KMS-11 (cell line): ENCODE measurements at regions not wholly inside any gene's neighbourhood (a gene's known extent, or its start where the extent isn't known, plus 50 kb on each side); places are given as distances from the start of the nearest gene placed in this dataset.

ENCODE experiments used
- H2AFZ ChIP-seq: fragments of 200-600 bp; sonication (generic); 2 replicates; pipeline ENCODE4 v1.6.1; 2016; ENCODE audit warnings: antibody characterized with exemption, mixed run types, low read depth
- H3K27ac ChIP-seq: fragments of 200-600 bp; sonication (generic); 2 replicates; pipeline ENCODE4 v1.6.1; 2016; ENCODE audit warnings: mild to moderate bottlenecking, mixed run types
- H3K27me3 ChIP-seq: fragments of 200-600 bp; sonication (generic); 2 replicates; pipeline ENCODE4 v1.6.1; 2017; ENCODE audit warnings: mild to moderate bottlenecking, low read depth, mixed run types, moderate library complexity; ENCODE audit not compliant: insufficient read depth
- H3K36me3 ChIP-seq: fragments of 200-600 bp; sonication (generic); 2 replicates; pipeline ENCODE4 v1.6.1; 2017; ENCODE audit warnings: mild to moderate bottlenecking, mixed run types; ENCODE audit not compliant: insufficient read depth
- H3K4me1 ChIP-seq: fragments of 200-600 bp; sonication (generic); 2 replicates; pipeline ENCODE4 v1.6.1; 2016; ENCODE audit warnings: mild to moderate bottlenecking, low read depth, mixed run types; ENCODE audit not compliant: poor library complexity, severe bottlenecking
- H3K4me2 ChIP-seq: fragments of 200-600 bp; sonication (generic); 2 replicates; pipeline ENCODE4 v1.7.0; 2016; ENCODE audit warnings: mild to moderate bottlenecking, mixed run types
- H3K4me3 ChIP-seq: fragments of 200-600 bp; sonication (generic); IDR thresholded peaks from 2 replicates; pipeline ENCODE4 v1.6.1; 2017; ENCODE audit warnings: low read depth, low read length, mixed read lengths; ENCODE audit not compliant: insufficient read depth
- H3K79me2 ChIP-seq: fragments of 200-600 bp; sonication (generic); 2 replicates; pipeline ENCODE4 v1.6.1; 2016; ENCODE audit warnings: low read depth, mixed run types; ENCODE audit not compliant: insufficient read depth
- H3K9ac ChIP-seq: fragments of 200-600 bp; sonication (generic); 2 replicates; pipeline ENCODE4 v1.6.1; 2016; ENCODE audit warnings: mild to moderate bottlenecking, mixed run types
- H4K20me1 ChIP-seq: fragments of 200-600 bp; sonication (generic); 2 replicates; pipeline ENCODE4 v1.6.1; 2016; ENCODE audit warnings: mild to moderate bottlenecking, mixed run types; ENCODE audit not compliant: insufficient read depth
- TF ChIP-seq, protein P1 (sequence below): fragments of 200-600 bp; sonication (generic); conservative IDR thresholded peaks from 2 replicates; pipeline ENCODE4 v1.6.1; 2017; ENCODE audit warnings: low read depth, mild to moderate bottlenecking, antibody characterized with exemption, low read length, moderate library complexity, mixed read lengths

DNA sequence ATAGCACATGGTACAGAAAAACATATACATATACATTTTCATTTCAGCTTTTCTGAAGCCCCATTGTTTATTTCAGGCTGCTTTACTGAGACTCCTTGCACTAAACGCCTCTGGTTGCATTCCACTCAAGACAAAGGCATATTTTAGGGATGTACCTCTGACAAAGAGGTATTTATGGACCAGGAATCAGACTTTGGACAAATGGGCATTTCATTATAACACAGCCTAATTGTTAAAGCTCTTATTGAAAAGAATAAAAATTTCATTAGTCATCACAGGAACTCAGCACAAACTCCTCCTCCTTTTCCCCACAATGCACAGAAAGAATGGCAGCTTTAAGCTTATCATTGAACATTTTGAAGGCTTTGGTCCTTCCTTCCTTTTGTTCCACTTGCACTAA lies 62.9 kb upstream of the UGT8 start:
- Histone ChIP-seq H3K79me2 (no peaks in the 10 kb centered on the region), H4K20me1 (no peaks in the 10 kb centered on the region), H3K9ac (no peak overlapping the region), H3K4me3 (no peak overlapping the region), H3K27me3 (no peaks in the 10 kb centered on the region), H3K36me3 (no peaks in the 10 kb centered on the region), H2AFZ (no peak overlapping the region), H3K4me2 (no peak overlapping the region), H3K27ac (no peak overlapping the region), H3K4me1 (no peaks in the 10 kb centered on the region)
- TF ChIP-seq, protein P1, sequence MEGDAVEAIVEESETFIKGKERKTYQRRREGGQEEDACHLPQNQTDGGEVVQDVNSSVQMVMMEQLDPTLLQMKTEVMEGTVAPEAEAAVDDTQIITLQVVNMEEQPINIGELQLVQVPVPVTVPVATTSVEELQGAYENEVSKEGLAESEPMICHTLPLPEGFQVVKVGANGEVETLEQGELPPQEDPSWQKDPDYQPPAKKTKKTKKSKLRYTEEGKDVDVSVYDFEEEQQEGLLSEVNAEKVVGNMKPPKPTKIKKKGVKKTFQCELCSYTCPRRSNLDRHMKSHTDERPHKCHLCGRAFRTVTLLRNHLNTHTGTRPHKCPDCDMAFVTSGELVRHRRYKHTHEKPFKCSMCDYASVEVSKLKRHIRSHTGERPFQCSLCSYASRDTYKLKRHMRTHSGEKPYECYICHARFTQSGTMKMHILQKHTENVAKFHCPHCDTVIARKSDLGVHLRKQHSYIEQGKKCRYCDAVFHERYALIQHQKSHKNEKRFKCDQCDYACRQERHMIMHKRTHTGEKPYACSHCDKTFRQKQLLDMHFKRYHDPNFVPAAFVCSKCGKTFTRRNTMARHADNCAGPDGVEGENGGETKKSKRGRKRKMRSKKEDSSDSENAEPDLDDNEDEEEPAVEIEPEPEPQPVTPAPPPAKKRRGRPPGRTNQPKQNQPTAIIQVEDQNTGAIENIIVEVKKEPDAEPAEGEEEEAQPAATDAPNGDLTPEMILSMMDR, result no peak

DNA sequence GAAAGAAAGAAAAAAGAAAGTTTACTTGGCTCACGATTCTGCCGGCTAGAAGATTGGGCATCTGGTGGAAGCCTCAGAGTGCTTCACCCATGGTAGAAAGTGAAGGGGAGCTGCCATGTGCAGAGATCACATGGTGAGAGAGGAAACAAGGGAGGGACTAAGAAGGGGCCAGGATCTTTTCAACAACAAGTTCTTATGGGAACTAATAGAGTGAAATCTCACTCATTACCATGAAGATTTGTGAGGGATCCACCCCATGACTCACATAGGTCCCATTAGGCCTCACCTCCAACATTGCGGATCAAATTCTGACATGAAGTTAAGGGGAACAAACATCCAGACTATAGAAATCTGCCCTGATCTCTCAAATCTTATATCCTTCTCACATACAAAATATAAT lies 61.3 kb upstream of the UGT8 start:
- no peaks in the 10 kb centered on the region for H3K27me3 ChIP-seq
- no peak overlapping the region for H3K27ac ChIP-seq
- no peak overlapping the region for H3K4me2 ChIP-seq
- no peaks in the 10 kb centered on the region for H3K79me2 ChIP-seq
- H2AFZ ChIP-seq, result no peak overlapping the region
- H3K9ac ChIP-seq, result no peak overlapping the region
- H3K4me3 ChIP-seq, result no peak overlapping the region
- TF ChIP-seq, protein P1, result no peak
- H3K4me1 ChIP-seq, result no peaks in the 10 kb centered on the region
- H4K20me1 ChIP-seq, result no peaks in the 10 kb centered on the region
- H3K36me3 ChIP-seq, result no peaks in the 10 kb centered on the region

DNA sequence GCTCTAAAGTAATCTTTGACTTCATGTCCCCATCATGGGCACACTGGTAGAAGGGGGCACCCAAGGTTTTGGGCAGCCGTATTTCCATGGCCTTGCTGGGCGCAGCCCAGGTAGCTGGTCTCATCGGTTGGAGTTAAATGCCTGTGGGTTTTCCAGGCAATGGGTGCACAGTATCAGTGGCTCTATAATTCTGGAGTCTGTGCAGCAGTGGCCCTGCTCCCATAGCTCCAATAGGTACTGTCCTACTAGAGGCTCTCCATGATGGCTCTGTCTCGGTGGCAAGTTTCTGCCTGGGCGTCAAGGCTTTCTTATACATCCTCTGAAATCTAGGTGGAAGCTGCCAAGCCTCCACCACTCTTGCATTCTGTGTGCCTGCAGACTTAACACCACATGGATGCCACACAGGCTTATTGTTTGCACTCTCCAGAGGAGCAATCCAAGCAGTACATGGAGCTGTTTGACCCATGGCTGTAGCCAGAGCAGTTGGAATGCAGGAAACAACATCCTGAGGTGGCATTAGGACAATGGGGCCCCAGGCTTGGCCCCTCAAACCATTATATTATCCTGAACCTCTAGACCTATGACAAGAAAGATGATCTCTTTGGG lies 60.5 kb upstream of the UGT8 start:
- H3K27ac ChIP-seq, result no peak overlapping the region
- H3K4me3 ChIP-seq, result no peak overlapping the region
- H3K4me1 ChIP-seq, result no peaks in the 10 kb centered on the region
- TF ChIP-seq, protein P1, result no peak
- H2AFZ ChIP-seq, result no peak overlapping the region
- no peaks in the 10 kb centered on the region for H3K36me3 ChIP-seq
- no peaks in the 10 kb centered on the region for H3K79me2 ChIP-seq
- H3K9ac ChIP-seq, result no peak overlapping the region
- H4K20me1 ChIP-seq, result no peaks in the 10 kb centered on the region
- H3K27me3 ChIP-seq, result no peaks in the 10 kb centered on the region
- no peak overlapping the region for H3K4me2 ChIP-seq

DNA sequence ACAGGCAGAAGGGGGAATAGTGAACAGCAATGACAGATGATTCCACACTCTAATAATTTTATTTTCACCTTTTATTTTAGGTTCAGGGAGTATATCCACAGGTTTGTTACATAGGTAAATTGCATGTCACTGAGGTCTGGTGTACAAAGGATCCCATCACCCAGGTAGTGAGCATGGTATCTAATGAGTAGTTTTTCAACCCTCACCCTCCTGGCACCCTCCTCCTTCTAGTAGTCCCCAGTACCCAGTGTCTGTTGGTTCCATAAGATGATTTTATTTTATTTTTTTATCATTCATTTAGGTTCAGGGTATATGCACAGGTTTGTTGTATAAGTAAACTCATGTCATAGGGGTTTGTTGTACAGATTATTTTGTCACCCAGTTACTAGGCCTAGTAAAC lies 58.6 kb upstream of the UGT8 start:
- no peaks in the 10 kb centered on the region for H3K27me3 ChIP-seq
- no peaks in the 10 kb centered on the region for H4K20me1 ChIP-seq
- H3K79me2 ChIP-seq, result no peaks in the 10 kb centered on the region
- H3K27ac ChIP-seq, result no peak overlapping the region
- no peaks in the 10 kb centered on the region for H3K4me1 ChIP-seq
- H3K9ac ChIP-seq, result no peak overlapping the region
- H3K4me3 ChIP-seq, result no peak overlapping the region
- H3K36me3 ChIP-seq, result no peaks in the 10 kb centered on the region
- TF ChIP-seq, protein P1, result no peak
- H3K4me2 ChIP-seq, result no peak overlapping the region
- no peak overlapping the region for H2AFZ ChIP-seq
